Dendritic cell treated with granulocyte-macrophage colony-stimulating factor and Interleukin-4, amounts not matched to agents 40 ng/mL and 50 ng/mL, for 4 days (primary cell): ENCODE measurements at regions not wholly inside any gene's neighbourhood (a gene's known extent, or its start where the extent isn't known, plus 50 kb on each side); places are given as distances from the start of the nearest gene placed in this dataset.

Experiments used
- H3K27ac Mint-ChIP-seq: one replicate; pipeline ENCODE4 v1.8.0; 2022; ENCODE audit warnings: mild to moderate bottlenecking, mixed read lengths
- H3K27me3 Mint-ChIP-seq: one replicate; pipeline ENCODE4 v1.8.0; 2022; ENCODE audit warnings: mild to moderate bottlenecking, mixed read lengths
- H3K36me3 Mint-ChIP-seq: one replicate; pipeline ENCODE4 v1.8.0; 2022; ENCODE audit warnings: low read depth, mixed read lengths
- H3K4me1 Mint-ChIP-seq: one replicate; pipeline ENCODE4 v1.8.0; 2022; ENCODE audit warnings: low read depth, mixed read lengths
- H3K4me3 Mint-ChIP-seq: one replicate; pipeline ENCODE4 v1.8.0; 2022; ENCODE audit warnings: mild to moderate bottlenecking, moderate library complexity, mixed read lengths
- H3K9me3 Mint-ChIP-seq: one replicate; pipeline ENCODE4 v1.8.0; 2022; ENCODE audit warnings: mixed read lengths
- intact Hi-C: fragments of 100-400 bp; cut with micrococcal nuclease; formaldehyde crosslinking; loops from one replicate; pipeline ENCODE4 v1.15.0; 2022

DNA sequence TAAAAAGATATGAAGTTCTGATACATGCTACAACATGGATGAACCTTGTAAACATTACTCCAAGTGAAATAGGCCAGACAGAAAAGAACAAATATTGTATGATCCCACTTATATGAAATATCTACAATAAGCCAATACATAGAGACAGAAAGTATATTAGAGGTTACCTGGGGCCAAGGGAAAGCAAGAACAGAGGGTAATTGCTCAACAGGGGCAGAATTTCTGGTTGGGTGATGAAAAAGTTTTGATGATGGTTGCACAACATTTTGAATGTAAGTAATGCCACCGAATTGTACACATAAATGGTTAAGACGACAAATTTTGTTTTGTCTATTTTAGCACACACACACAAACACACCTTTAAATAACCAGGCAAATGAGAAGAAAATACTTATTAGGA lies 268.4 kb downstream of the FOXO1 start:
- Mint-ChIP-seq H3K4me1 (peaks cover 44% of the 10 kb centered on the region), H3K27ac (no peak overlapping the region), H3K27me3 (no peaks in the 10 kb centered on the region), H3K4me3 (no peak overlapping the region), H3K9me3 (peaks cover 6% of the 10 kb centered on the region), H3K36me3 (no peaks in the 10 kb centered on the region)
- intact Hi-C loops = no loop called here

DNA sequence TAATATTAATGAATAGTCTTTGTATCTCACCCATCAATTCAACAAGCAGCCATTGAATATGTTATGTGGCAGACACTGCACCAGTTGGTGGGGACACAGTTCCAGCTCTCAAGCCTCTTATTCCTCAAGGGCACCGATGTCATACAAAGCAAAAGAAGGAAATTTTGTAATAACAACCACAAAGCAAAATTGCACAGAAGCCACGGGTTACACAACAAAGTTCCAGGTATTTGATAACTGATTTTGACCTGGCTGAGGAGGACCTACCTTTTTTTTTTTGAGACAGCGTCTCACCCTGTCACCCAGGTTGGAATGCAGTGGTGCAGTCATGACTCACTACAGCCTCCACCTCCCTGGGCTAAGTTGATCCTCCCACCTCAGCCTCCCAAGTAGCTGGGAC lies 266.7 kb downstream of the FOXO1 start:
- Mint-ChIP-seq H3K36me3 (no peaks in the 10 kb centered on the region), H3K4me1 (peaks cover 61% of the 10 kb centered on the region), H3K9me3 (peaks cover 6% of the 10 kb centered on the region), H3K4me3 (no peak overlapping the region), H3K27ac (no peak overlapping the region), H3K27me3 (no peaks in the 10 kb centered on the region)
- intact Hi-C loops = loop anchor here (5.0 to 10.0 kb wide), 2 partner anchors 38 to 375 kb away; partner anchors contain the start of gene MRPS31

DNA sequence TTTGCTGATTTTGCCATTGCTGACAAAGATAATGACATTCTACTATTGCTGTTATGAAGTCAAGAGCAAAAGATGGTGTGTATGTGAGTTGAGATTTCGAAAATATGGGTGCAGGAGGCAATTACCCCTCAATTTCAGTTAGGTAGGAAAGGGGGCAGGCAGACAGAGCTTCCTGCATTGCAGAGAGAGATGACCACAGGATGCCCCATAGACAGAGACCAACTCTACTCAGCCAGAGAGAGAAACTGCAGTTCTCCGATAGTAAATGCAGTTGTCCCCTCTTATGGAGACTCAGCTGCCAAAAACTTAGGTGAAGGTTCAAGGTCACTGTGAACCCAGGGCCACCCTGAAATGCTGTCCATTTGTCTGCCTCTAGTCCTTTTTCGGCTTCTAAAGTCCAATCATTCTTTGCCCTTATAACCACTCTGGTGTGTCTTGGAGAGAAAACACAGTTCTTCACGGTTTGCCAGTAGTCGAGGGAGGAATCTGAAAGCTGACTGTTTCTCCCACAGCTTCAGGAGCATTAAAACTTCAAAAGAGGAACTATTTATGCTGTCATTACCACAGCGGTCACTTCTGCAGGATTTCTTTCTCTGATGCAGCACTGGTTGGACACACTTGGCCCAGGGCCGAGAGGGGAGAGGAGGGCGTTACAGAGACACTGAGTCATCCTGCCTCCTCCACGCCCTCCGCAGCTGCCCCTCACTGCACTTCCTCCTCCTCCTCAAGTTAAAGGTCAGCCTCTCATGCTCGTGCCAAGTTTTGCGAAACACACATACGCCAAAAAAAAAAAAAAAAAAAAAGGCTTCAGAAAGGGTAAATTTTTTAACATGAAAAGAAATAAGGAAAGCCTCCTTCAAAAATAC lies 264.3 kb downstream of the FOXO1 start:
- Mint-ChIP-seq H3K27ac (peak overlapping the region; percentile 21), H3K9me3 (no peaks in the 10 kb centered on the region), H3K4me3 (no peak overlapping the region), H3K4me1 (peaks cover 72% of the 10 kb centered on the region), H3K36me3 (no peaks in the 10 kb centered on the region), H3K27me3 (no peaks in the 10 kb centered on the region)
- intact Hi-C loops = loop anchor here (2.0 to 10.0 kb wide), 3 partner anchors 35 to 373 kb away; partner anchors contain the start of gene MRPS31

DNA sequence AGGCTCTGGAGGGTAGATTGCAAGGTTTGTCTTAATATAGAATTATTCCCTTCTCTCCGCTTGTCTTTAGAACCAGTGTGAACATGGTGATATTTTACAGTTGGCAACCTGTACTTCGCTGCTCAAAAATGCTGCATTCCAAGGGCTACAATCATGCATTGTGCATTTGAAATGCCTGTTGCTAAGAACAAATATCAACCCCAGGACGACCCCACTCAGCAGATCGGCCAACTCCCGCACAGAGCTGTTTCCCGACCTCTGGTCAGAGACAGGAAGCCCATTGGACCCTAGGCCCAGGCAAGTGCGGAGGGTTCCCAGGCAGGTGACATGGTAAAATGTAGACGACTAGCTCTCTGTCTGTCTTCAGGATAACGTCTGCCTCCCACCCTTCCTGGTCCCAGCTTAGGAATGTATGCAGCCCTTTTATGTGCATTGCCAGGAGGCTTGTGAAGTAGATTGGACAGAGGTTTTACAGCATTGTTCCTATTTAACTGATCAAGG lies 263.5 kb downstream of the FOXO1 start:
- peak overlapping the region; percentile 21 for H3K27ac Mint-ChIP-seq
- intact Hi-C loops = loop anchor here (2.0 to 10.0 kb wide), 3 partner anchors 34 to 372 kb away; partner anchors contain the start of gene MRPS31
- H3K4me1 Mint-ChIP-seq = peaks cover 64% of the 10 kb centered on the region
- peak overlapping the region; percentile 7 for H3K4me3 Mint-ChIP-seq
- H3K27me3 Mint-ChIP-seq = no peaks in the 10 kb centered on the region
- no peaks in the 10 kb centered on the region for H3K9me3 Mint-ChIP-seq
- no peaks in the 10 kb centered on the region for H3K36me3 Mint-ChIP-seq

DNA sequence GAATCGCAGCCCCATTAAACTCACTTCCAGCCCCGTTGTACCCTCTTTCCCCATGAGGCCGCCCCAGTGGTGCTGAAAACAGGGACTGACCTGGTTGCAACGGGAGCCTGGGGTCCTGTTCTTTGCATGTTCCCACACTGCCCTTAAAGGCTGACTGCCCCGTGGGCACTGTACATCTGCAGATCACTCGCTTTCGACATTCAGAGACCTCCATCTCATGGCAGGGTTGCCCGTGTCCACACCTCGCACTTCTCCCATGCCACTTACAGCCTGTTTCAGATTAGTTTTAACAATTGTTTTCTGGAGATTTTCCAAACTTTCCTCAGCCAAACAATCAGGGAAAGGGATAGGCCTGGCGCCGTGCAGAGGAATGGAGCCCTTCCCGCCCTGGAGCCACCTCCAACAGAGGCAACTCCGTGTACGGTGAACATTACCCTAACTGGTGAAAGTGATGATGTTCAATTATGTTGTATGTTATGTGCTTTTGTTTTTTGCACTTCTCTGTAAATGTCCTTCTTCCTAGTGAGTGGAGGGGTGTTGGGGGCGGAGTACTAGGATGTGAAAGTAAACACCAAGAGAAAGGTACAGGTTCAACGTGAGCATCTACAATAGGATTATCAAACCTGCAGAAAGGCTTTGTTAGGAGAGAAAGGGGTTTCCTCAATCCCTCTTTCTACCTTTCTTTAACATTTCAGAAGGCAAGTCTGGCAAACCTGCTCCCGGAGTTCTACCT lies 262.8 kb downstream of the FOXO1 start:
- H3K9me3 Mint-ChIP-seq = no peaks in the 10 kb centered on the region
- no peaks in the 10 kb centered on the region for H3K27me3 Mint-ChIP-seq
- no peaks in the 10 kb centered on the region for H3K36me3 Mint-ChIP-seq
- intact Hi-C loops = loop anchor here (2.0 to 10.0 kb wide), 3 partner anchors 34 to 371 kb away; partner anchors contain the start of gene MRPS31
- H3K27ac Mint-ChIP-seq = peak overlapping the region; percentile 23
- no peak overlapping the region for H3K4me3 Mint-ChIP-seq
- H3K4me1 Mint-ChIP-seq = peaks cover 57% of the 10 kb centered on the region

DNA sequence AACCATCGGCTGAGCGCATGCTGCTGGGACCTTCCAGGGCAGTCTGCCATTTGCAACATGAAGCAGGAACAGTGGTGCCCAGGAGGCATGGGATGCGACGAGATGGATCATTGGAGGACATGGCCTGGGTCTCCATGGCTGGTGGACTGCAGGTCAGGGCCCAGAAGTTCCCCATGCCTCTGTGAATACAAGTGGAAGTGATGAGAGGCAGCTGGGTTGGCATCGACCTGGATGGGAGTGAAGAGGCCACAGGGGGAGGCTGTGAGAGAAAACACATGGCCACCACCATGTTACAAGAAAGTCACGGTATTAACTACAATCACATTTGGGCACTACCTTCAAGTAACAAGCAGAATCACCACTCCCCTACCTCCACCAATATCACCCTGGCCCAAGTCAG lies 262.0 kb downstream of the FOXO1 start:
- intact Hi-C loops = loop anchor here (5.0 to 10.0 kb wide), 2 partner anchors 33 to 370 kb away; partner anchors contain the start of gene MRPS31
- H3K36me3 Mint-ChIP-seq = no peaks in the 10 kb centered on the region
- H3K27me3 Mint-ChIP-seq = no peaks in the 10 kb centered on the region
- H3K4me3 Mint-ChIP-seq = no peak overlapping the region
- H3K27ac Mint-ChIP-seq = peak overlapping the region; percentile 23
- no peaks in the 10 kb centered on the region for H3K9me3 Mint-ChIP-seq
- peaks cover 58% of the 10 kb centered on the region for H3K4me1 Mint-ChIP-seq

DNA sequence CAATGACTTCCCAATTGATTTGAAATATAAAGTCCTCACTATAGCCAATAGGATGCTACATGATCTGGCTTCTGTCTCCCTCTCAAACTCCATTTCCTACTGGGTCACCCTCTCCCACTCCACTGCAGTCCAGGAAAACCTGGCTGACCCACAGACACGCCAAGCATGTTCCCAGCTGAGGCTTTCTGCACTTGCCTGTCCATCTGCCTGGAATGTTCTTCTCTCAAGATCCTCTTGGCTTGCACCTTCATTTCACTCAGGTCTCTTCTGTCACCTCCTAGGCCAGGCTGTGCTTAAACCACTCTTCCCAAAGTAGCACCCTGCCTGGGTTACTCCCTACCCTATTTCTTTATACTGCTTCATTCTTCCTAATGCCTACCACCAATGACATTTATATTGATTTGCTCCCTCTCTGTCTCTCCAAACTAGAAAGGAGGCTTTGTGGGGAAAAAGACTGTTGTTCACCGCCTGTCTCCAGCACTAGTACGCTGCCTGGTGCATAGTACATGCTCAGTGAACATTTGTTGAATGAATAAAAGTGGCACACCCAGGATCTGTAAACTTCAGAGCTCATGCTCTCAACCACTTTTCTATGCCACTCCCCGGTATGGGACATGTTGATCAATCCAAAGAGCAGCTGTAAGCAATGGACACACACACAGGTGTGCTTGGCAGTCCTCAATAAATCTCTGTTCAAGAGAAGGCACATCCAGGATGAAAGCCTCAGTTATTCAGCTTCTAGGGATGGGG lies 261.3 kb downstream of the FOXO1 start:
- Mint-ChIP-seq H3K4me1 (peaks cover 64% of the 10 kb centered on the region), H3K27me3 (no peaks in the 10 kb centered on the region), H3K27ac (peak overlapping the region; percentile 23), H3K36me3 (no peaks in the 10 kb centered on the region), H3K4me3 (no peak overlapping the region), H3K9me3 (no peaks in the 10 kb centered on the region)
- intact Hi-C loops = loop anchor here (5.0 to 10.0 kb wide), 2 partner anchors 32 to 370 kb away; partner anchors contain the start of gene MRPS31

DNA sequence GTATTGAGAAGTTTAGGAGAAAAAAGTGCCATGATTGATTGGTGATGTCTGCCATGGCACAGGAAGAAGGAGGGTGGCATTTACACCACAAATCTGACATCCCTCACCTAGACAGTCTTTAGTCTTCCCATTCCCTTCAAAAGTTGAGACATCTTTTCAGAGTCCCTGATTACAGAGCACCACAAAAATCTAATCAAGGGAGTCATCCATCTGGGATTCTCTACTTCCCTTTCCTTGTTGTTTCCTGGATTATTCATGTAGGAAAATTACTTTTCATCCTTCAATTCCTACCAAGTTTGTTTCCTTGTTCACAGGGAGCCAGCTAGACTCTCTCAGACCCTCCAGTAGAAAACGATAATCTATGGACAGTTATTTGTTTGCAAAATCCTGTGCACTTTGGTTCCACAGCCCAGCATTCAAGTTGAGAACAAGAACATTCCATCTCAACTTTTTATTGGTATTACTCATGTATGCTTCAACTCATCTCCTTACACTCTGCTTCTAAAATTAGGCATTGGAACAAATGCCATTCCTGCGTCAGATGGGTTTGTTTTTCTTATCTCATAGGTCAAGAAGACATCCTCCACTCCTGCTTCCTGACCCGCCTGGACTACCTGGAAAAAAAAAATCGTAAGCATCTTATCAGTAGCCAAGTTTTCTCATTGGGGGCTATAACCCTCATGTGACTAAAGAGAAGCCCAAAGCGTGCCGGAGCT lies 259.9 kb downstream of the FOXO1 start:
- Mint-ChIP-seq H3K27me3 (no peaks in the 10 kb centered on the region), H3K4me1 (peaks cover 58% of the 10 kb centered on the region), H3K9me3 (no peaks in the 10 kb centered on the region), H3K27ac (no peak overlapping the region), H3K36me3 (no peaks in the 10 kb centered on the region), H3K4me3 (no peak overlapping the region)
- intact Hi-C loops = loop anchor here (10.0 kb wide), 1 partner anchor 368 kb away; the partner anchor contains the start of gene MRPS31

DNA sequence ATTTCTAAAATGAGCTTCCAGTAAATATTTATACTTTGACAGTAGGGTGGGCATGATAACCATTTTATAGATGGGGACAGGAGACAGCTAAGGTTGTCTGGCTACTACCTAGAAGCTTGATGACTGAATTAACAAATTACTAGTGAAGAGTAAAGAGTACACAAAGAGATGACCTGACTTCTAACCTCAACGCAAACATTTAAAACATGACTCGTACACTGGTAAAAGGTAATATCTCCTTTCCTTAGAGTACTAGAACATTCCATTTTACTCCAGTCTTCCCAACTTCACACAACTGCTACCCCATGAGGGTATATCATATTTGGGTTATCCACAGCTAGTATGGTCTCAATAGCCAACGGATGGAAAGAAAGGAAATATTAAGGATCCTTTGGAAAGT lies 258.9 kb downstream of the FOXO1 start:
- no peak overlapping the region for H3K4me3 Mint-ChIP-seq
- no peaks in the 10 kb centered on the region for H3K27me3 Mint-ChIP-seq
- no peaks in the 10 kb centered on the region for H3K36me3 Mint-ChIP-seq
- no peak overlapping the region for H3K27ac Mint-ChIP-seq
- peaks cover 53% of the 10 kb centered on the region for H3K4me1 Mint-ChIP-seq
- intact Hi-C loops = loop anchor here (10.0 kb wide), 1 partner anchor 367 kb away; the partner anchor contains the start of gene MRPS31
- no peaks in the 10 kb centered on the region for H3K9me3 Mint-ChIP-seq

DNA sequence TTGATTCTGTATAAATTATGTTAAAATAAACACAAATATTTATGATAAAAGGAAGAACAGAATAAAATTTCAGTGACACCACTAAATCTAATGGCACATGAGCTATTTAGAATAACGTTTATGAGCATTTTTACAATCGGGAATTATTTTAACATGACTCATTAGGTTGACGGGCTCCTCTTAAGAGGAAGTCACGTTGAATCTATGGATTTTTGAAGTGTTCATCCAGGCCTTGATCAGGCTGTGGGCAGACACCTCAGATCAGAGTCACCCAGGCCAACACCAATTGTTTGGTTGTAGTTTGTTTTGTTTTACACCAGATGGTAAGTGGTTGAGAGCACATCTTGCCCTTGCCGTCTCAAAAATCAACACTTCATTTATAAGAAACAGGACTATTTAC lies 257.8 kb downstream of the FOXO1 start:
- no peaks in the 10 kb centered on the region for H3K27me3 Mint-ChIP-seq
- H3K9me3 Mint-ChIP-seq = no peaks in the 10 kb centered on the region
- peaks cover 43% of the 10 kb centered on the region for H3K4me1 Mint-ChIP-seq
- intact Hi-C loops = loop anchor here (10.0 kb wide), 1 partner anchor 366 kb away; the partner anchor contains the start of gene MRPS31
- no peak overlapping the region for H3K27ac Mint-ChIP-seq
- no peak overlapping the region for H3K4me3 Mint-ChIP-seq
- H3K36me3 Mint-ChIP-seq = no peaks in the 10 kb centered on the region

DNA sequence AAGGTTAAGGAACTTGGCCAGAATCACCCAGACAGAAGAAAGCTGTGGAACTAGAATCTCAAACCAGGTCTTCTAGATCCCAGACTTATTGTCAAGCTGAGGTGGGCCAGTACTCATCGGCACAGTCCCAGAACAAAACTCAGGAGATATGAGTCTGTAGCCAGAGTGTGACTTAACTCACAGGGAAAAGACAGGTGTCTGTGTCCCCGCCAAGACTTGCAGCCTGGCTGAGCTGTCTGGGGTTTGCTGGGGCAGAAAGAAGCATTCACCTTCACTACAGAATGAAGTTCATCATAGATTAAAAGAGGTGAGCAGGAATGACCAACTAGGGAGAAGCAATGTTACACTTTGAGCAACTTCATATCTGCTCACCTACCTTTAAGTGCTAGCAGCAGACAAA lies 257.2 kb downstream of the FOXO1 start:
- Mint-ChIP-seq H3K27ac (no peak overlapping the region), H3K27me3 (no peaks in the 10 kb centered on the region), H3K9me3 (no peaks in the 10 kb centered on the region), H3K4me3 (no peak overlapping the region), H3K4me1 (peaks cover 36% of the 10 kb centered on the region), H3K36me3 (no peaks in the 10 kb centered on the region)
- intact Hi-C loops = loop anchor here (10.0 kb wide), 1 partner anchor 366 kb away; the partner anchor contains the start of gene MRPS31

DNA sequence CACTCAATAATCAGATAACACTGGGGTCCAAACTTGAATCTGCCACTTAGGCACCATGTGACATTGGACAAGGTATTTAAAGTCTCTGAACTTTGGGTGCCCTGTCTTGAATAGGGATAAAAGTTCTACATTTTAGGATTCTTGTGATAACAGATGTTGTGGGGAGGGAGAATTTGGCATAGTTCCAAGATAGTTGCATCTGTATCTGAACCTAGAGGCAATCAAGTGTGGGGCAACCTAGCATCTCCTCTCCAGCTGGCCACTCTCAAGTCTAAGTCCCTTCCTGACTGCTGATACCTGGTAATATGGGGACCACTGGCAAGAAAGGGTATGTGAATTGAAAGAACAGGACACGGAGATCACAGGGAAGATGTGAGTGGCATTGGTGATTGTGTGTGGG lies 256.1 kb downstream of the FOXO1 start:
- no peaks in the 10 kb centered on the region for H3K36me3 Mint-ChIP-seq

More for the DNA sequence above, 256.1 kb downstream of the FOXO1 start:
- intact Hi-C loops = no loop called here
- H3K27me3 Mint-ChIP-seq = peaks cover 2% of the 10 kb centered on the region
- H3K9me3 Mint-ChIP-seq = no peaks in the 10 kb centered on the region
- no peak overlapping the region for H3K4me3 Mint-ChIP-seq
- H3K4me1 Mint-ChIP-seq = peaks cover 26% of the 10 kb centered on the region
- no peak overlapping the region for H3K27ac Mint-ChIP-seq
